GM12878 (cell line): ENCODE measurements at regions not wholly inside any gene's neighbourhood (a gene's known extent, or its start where the extent isn't known, plus 50 kb on each side); places are given as distances from the start of the nearest gene placed in this dataset.

ENCODE experiments used
- ATF2 ChIP-seq: IDR thresholded peaks from 2 replicates; pipeline ENCODE4 v1.6.1; 2012; ENCODE audit warnings: low read length, inconsistent platforms
- EGR1 ChIP-seq, 2 experiments: IDR thresholded peaks; 1 replicate in 1 of 2; 2 replicates in 1 of 2; pipeline ENCODE4 v1.6.1; 2011 to 2012; ENCODE audit warnings: low read depth in 2 of 2, low read length in 2 of 2, borderline replicate concordance in 1 of 2, mild to moderate bottlenecking in 1 of 2, moderate library complexity in 1 of 2
- ESRRA ChIP-seq: IDR thresholded peaks from 2 replicates; pipeline ENCODE4 v1.6.1; 2012; ENCODE audit warnings: mild to moderate bottlenecking, low read length, improper control_type of control experiment
- ETV6 ChIP-seq, 2 experiments: fragments of 450-650 bp in 1 of 2; IDR thresholded peaks in 1 of 2; conservative IDR thresholded peaks in 1 of 2; 2 replicates each; pipeline ENCODE4 v1.6.1; 2014; ENCODE audit warnings: antibody characterized with exemption in 1 of 2, borderline replicate concordance in 1 of 2, low read depth in 1 of 2, mild to moderate bottlenecking in 1 of 2, moderate library complexity in 1 of 2
- IKZF1 ChIP-seq: fragments of 450-650 bp; conservative IDR thresholded peaks from 2 replicates; pipeline ENCODE4 v1.6.1; 2017; ENCODE audit warnings: antibody characterized with exemption, mild to moderate bottlenecking
- IKZF2 ChIP-seq, 2 experiments: fragments of 450-650 bp; IDR thresholded peaks; 2 replicates each; pipeline ENCODE4 v1.6.1; 2017; ENCODE audit warnings: mild to moderate bottlenecking in 2 of 2, moderate library complexity in 2 of 2
- NFIC ChIP-seq: IDR thresholded peaks from 2 replicates; pipeline ENCODE4 v1.6.1; 2012; ENCODE audit warnings: low read depth, mild to moderate bottlenecking, inconsistent platforms, low read length, moderate library complexity
- NFYA ChIP-seq: IDR thresholded peaks from 2 replicates; pipeline ENCODE4 v1.6.1; 2011; ENCODE audit warnings: low read depth, mild to moderate bottlenecking, low read length, improper control_type of control experiment, borderline replicate concordance
- PML ChIP-seq: IDR thresholded peaks from 2 replicates; pipeline ENCODE4 v1.6.1; 2012; ENCODE audit warnings: low read length, inconsistent platforms
- POU2F2 ChIP-seq: IDR thresholded peaks from 3 replicates; pipeline ENCODE4 v1.6.1; 2011; ENCODE audit warnings: low read depth, mild to moderate bottlenecking, low read length, borderline replicate concordance
- SP1 ChIP-seq: IDR thresholded peaks from one replicate; pipeline ENCODE4 v1.6.1; 2011; ENCODE audit warnings: low read depth, low read length
- ZSCAN29 ChIP-seq: fragments of 450-650 bp; IDR thresholded peaks from 2 replicates; pipeline ENCODE4 v1.6.1; 2017; ENCODE audit warnings: mild to moderate bottlenecking, moderate library complexity
- TF ChIP-seq, protein P1 (sequence below): IDR thresholded peaks from 2 replicates; pipeline ENCODE4 v1.6.1; 2012; ENCODE audit warnings: mild to moderate bottlenecking, low read depth, low read length
- TF ChIP-seq, protein P2 (sequence below): IDR thresholded peaks from 2 replicates; pipeline ENCODE4 v1.6.1; 2012; ENCODE audit warnings: low read depth, low read length, improper control_type of control experiment

DNA sequence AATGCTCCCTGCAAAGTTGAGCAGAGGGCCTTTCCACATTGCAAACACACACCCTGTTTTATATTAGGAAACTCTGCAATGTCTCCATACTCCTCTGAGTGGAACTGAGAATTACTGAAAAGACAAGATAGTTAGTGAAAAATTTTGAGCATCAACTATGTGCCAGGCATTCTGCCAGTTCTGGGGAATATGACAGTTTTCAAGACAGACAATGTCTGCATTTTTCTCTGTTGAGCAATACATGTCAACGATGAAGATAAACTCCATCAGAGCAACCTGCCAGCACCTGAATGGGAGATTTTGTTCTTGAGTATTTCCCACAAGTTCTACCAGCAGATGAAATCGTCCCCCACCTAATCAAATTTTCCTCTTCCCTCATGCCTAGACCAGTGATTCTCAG, 203.4 kb upstream of the BMPER start (continued):
- TF ChIP-seq, protein P1, sequence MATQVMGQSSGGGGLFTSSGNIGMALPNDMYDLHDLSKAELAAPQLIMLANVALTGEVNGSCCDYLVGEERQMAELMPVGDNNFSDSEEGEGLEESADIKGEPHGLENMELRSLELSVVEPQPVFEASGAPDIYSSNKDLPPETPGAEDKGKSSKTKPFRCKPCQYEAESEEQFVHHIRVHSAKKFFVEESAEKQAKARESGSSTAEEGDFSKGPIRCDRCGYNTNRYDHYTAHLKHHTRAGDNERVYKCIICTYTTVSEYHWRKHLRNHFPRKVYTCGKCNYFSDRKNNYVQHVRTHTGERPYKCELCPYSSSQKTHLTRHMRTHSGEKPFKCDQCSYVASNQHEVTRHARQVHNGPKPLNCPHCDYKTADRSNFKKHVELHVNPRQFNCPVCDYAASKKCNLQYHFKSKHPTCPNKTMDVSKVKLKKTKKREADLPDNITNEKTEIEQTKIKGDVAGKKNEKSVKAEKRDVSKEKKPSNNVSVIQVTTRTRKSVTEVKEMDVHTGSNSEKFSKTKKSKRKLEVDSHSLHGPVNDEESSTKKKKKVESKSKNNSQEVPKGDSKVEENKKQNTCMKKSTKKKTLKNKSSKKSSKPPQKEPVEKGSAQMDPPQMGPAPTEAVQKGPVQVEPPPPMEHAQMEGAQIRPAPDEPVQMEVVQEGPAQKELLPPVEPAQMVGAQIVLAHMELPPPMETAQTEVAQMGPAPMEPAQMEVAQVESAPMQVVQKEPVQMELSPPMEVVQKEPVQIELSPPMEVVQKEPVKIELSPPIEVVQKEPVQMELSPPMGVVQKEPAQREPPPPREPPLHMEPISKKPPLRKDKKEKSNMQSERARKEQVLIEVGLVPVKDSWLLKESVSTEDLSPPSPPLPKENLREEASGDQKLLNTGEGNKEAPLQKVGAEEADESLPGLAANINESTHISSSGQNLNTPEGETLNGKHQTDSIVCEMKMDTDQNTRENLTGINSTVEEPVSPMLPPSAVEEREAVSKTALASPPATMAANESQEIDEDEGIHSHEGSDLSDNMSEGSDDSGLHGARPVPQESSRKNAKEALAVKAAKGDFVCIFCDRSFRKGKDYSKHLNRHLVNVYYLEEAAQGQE = no peak
- TF ChIP-seq SP1 = no peak
- no peak for TF ChIP-seq IKZF2 (IDR thresholded peaks at IDR 0.05)
- no peak for TF ChIP-seq NFYA
- no peak for TF ChIP-seq ZSCAN29
- TF ChIP-seq ATF2 = no peak
- TF ChIP-seq NFIC = no peak
- no peak for TF ChIP-seq EGR1 (IDR thresholded peaks at IDR 0.05; ENCODE audit: borderline replicate concordance in 1 of 2, low read depth in 2 of 2, low read length in 2 of 2)
- TF ChIP-seq ESRRA = no peak
- TF ChIP-seq, protein P2, sequence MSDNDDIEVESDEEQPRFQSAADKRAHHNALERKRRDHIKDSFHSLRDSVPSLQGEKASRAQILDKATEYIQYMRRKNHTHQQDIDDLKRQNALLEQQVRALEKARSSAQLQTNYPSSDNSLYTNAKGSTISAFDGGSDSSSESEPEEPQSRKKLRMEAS = no peak
- TF ChIP-seq POU2F2 = no peak
- no peak for TF ChIP-seq ETV6 (conservative IDR thresholded peaks at IDR 0.05 in 1 of 2, IDR thresholded peaks at IDR 0.05 in 1 of 2; ENCODE audit: borderline replicate concordance in 1 of 2, low read depth in 1 of 2)
- no peak for TF ChIP-seq PML
- no peak for TF ChIP-seq IKZF1
